IMR-90 (cell line): ENCODE measurements at regions not wholly inside any gene's neighbourhood (a gene's known extent, or its start where the extent isn't known, plus 50 kb on each side); places are given as distances from the start of the nearest gene placed in this dataset.

Source experiments
- CTCF ChIP-seq: conservative IDR thresholded peaks from 2 replicates; pipeline ENCODE4 v1.5.1; 2012; ENCODE audit warnings: mild to moderate bottlenecking, low read depth, low read length, improper control_type of control experiment
- MXI1 ChIP-seq: IDR thresholded peaks from 2 replicates; pipeline ENCODE4 v1.6.1; 2012; ENCODE audit warnings: low read depth, mild to moderate bottlenecking, low read length, moderate library complexity, borderline replicate concordance
- POLR2A ChIP-seq: IDR thresholded peaks from 2 replicates; pipeline ENCODE4 v1.6.1; 2012; ENCODE audit warnings: mild to moderate bottlenecking, low read depth, low read length
- USF2 ChIP-seq: fragments of 150-350 bp; IDR thresholded peaks from 2 replicates; pipeline ENCODE4 v1.6.1; 2017; ENCODE audit warnings: mild to moderate bottlenecking, antibody characterized with exemption, low read length, low read depth

GRCh38 chr12:73599268-73599667, 938.4 kb upstream of the ATXN7L3B start:
- TF ChIP-seq POLR2A (no peak), MXI1 (no peak), USF2 (no peak), CTCF (no peak)
